ENCODE measurements at regions not wholly inside any gene's neighbourhood (a gene's known extent, or its start where the extent isn't known, plus 50 kb on each side); places are given as distances from the start of the nearest gene placed in this dataset.

- TF ChIP-seq POLR2AphosphoS5 (IDR thresholded peaks at IDR 0.05) (no peak), POLR2A (IDR thresholded peaks at IDR 0.05) (no peak)
Measured at GRCh38 chr5:98700730-98701129, 72.7 kb upstream of the RGMB start.
